GM19463 (cell line): ENCODE measurements at regions not wholly inside any gene's neighbourhood (a gene's known extent, or its start where the extent isn't known, plus 50 kb on each side); places are given as distances from the start of the nearest gene placed in this dataset.
"Not testable (repeated sequence)": the region's sequence is repeated elsewhere in the genome, so short reads cannot be mapped to it uniquely, and the experiment has no call there.

ENCODE experiments used
- ATAC-seq: cut with Tn5 transposase; IDR thresholded peaks from one replicate; pipeline ENCODE4 v1.9.1; 2021; ENCODE audit warnings: mild to moderate bottlenecking, moderate library complexity; ENCODE audit not compliant: unreplicated experiment

- ATAC-seq: not testable (repeated sequence)
Observed at GRCh38 chr7:86375602-86376001, 268.1 kb upstream of the GRM3 start.

DNA sequence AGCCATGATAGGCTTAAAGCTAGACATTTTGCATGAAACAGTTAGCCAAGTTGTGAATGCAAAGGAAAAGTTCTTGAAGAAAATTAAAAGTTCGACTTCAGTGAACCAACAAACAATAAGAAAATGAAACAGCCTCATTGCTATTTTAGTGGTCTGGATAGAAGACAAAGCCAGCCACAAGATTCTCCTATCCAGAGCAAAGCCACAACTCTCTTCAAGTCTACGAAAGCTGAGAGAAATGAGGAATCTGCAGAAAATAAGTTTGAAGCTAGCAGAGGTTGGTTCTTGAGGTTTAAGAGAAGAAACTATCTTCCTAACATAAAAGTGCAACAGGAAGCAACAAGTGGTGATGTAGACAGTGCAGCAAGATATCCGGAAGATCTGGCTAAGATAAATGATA, 271.4 kb upstream of the GRM3 start:
- ATAC-seq: no peak

DNA sequence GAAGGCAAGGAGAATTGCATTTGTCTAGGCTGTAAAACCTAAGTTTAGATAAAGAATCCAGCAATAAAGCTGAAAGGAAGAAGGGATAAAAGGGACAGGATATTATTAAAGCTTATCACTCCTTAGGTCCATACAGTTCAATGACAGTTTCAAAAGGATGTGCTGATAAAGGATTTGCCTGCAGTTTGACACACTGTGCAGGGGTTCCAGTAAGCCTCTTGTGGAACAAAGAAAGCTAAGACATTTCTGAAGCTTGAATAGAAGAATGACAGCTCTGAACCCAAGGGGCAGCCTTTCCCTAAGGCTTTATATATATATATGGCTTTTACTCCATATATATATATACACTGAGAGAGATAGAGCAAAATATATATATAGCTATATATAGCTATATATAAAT, 276.8 kb upstream of the GRM3 start:
- ATAC-seq: no peak

DNA sequence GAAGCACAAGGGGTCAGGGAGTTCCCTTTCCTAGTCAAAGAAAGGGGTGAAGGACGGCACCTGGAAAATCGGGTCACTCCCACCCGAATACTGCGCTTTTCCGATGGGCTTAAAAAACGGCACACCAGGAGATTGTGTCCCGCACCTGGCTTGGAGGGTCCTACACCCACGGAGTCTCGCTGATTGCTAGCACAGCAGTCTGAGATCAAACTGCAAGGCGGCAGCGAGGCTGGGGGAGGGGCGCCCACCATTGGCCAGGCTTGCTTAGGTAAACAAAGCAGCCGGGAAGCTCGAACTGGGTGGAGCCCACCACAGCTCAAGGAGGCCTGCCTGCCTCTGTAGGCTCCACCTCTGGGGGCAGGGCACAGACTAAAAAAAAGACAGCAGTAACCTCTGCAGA, 303.3 kb upstream of the GRM3 start:
- not testable (repeated sequence) for ATAC-seq

DNA sequence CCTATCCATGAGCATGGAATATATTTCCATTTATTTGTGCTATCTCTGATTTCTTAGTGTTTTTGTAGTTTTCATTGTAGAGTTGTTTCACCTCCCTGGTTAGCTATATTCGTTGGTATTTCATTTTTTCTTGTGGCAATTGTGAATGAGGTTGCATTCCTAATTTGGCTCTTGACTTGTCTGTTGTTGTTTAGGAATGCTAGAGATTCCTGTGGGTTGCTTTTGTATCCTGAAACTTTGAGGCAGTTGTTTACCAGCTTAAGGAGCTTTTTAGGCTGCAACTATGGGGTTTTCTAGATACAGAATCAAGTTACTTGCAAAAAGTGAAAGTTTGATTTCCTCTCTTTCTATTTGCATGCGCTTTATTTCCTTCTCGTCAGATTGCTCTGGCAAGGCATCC, 304.7 kb upstream of the GRM3 start:
- no peak for ATAC-seq

DNA sequence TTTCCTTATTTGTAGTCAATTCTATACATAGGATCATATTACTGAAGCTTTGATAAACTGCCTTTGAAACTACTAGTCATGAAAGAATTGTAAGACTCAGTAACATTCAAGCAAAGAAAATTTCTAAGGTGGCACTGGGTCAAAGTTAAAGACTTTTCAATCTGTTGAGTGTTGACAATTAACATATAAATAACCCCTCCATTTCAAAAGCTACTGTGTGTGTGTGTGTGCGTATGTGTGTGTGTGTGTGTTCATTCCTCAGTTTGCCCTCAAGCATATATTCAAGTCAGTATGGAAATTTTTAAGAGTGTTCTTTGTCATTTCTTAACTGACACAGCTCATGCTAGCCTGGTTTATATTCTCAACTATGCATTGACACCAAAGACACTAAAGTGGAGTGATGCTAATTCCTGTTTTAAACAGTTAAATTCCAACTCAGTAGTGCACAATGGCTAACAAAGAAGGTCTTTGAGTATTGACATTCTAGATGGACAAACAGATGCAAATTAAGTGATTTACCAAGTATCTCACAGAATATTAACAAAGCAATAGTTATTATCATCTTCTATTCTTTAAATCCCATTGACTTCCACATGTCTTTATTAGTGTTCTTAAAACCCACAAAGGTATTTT, 314.8 kb upstream of the GRM3 start:
- ATAC-seq: no peak

GRCh38 chr7:86326847-86327246, 316.9 kb upstream of the GRM3 start:
- ATAC-seq: no peak

DNA sequence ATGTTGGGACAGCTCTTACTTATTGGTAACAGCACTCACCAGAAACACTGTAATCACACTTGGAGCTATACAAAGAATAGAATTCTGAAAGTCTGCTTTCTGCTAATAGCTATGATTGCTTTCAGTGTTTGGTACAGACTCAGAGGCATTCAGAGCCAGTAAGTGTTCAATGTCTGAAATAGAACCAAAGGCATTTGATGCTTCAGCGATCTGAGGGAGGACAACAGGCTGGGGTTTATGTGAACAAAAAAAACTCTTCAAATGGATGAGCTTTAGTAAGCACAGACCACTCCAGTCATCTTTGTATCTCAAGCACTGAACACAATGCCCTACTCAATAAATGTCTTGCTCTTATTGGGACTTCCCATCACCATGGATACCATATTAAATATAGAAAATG, 322.8 kb upstream of the GRM3 start:
- ATAC-seq: no peak

DNA sequence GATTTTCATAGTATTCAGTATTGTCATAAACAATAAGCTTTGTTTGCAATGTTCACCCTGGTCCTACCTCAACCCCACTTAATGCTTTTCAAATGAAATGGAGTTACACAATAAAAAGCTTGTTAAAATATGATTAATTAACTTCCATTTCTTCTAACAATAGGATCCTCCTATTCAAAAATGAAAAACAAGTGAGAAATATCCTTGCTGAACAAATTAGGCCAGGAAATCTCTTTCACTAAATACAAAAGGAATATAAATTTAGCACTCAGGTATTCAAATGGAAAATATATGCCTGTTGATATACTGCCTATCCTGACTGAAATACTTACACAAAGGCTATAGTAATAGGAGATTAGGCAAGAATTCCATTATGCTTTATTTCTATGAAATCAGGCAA, 323.4 kb upstream of the GRM3 start:
- ATAC-seq: no peak

- ATAC-seq: no peak
Observed at GRCh38 chr7:86313842-86314241, 329.9 kb upstream of the GRM3 start.

DNA sequence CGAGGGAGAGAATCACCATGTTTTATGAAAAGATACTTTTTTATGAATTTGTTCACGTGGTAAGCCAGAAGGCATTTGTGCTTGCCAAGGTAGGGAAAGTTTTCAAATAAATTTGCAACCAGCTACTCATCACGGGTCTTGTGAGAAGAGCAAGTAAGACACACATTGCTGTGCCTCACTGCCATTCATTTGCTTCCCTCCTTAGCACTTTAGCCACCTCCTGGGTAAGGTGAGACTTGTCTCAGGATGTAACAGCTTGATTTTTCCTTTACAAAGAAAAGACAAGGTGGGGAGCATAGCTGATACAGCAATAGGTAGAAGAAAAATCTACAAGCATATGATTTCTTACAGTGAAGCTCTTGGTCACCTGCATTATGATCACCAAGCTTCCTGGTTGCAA, 342.4 kb upstream of the GRM3 start:
- ATAC-seq: no peak

GRCh38 chr7:86295526-86295925, 348.2 kb upstream of the GRM3 start:
- ATAC-seq: no peak

DNA sequence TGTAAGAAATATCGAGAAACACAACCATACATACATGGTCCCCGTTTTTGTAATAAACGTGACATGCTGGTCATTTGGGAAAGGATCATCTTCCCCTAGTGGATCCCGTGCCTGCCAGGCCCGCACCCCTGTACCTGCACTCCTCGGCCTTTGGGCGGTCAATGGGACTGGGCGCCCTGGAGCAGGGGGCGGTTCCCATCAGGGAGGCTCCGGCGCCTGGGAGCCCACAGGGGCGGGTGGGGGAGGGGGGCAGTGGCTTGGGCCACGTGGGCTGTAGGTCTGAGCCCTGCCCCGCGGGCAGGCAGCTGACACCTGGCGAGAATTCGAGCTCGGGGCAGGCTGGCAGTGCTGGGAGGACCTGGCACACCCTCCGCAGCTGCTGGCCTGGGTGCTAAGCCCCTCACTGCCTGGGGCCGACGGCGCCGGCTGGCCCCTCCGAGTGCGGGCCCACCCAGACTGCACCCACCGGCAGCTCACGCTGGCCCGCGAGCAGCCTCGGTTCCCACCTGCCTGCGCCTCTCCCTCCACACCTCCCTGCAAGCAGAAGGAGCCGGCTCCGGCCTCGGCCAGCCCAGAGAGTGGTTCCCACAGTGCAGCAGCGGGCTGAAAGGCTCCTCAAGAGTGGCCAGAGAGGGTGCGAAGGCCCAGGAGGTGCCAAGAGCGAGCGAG, 361.6 kb upstream of the GRM3 start:
- no peak for ATAC-seq

- ATAC-seq: no peak
Observed at GRCh38 chr7:86280150-86280549, 363.6 kb upstream of the GRM3 start.

DNA sequence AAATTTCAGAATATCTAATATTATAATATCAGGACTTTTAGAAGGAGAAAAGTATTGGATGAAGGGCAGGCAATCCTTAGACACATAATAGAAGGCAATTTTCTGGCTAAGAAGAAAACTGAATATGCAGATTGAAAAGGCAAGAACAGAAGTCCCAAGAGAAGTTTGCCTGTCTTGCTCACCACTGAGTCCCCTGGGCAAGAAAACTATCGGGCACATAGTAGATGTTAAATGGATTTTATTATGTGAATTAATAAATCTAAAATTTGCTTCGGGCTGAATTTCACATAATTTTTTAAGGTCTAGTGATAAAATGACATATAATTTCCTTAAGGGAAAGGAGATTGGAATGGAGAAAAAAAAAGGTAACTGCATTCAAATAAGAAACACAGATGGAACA, 380.9 kb upstream of the GRM3 start:
- no peak for ATAC-seq

DNA sequence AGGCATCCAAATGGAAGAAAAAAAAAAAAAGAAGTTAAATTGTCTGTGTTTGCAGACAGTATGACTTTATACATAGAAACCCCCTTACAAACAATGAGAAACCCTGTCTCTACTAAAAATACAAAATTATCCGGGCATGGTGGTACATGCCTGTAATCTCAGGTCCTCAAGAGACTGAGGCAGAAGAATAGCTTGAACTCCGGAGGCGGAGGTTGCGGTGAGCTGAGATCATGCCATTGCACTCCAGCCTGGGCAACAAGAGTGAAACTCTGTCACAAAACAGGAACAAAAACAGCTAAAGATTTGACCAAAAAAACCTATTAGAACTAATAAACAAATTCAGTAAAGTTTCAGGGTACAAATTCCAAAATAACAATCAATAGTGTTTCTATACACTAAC, 385.8 kb upstream of the GRM3 start:
- no peak for ATAC-seq

- ATAC-seq: no peak
Observed at GRCh38 chr7:86252406-86252805, 391.3 kb upstream of the GRM3 start.

DNA sequence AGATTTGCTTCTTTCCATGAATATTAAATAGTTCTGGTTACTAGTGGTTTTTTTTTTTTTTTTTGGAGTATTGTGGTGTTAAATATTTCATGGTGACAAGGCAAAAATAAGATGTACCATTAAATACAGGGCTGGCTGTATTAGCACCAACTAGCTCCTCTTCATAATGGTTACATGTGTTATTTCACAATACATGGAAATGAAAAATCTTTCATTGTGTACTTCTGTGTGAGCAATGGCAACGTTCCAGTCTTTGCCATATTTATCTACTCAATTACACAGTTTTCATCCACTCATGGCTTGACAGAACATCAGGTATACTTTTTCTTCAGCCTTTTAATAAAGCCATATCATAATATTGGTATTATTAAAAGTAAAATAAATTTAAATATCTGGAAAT, 394.7 kb upstream of the GRM3 start:
- ATAC-seq: no peak

DNA sequence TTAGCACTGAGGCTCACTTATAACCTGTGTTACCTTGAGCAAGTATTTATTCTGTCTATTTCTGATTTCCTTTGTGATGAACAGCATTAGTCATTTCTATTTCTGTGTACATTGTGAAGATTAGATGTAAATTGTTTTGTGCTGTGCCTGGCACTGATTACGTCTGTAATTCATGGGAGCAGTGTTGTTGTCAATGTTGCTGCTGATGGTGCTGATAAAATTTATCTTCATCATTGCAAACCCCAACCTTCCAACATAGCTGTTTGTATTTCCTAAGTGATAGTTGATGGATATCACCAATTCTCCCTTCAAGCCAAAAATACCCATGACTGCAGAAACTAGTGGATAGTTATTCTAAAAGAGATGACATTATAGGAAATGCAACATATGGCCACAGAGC, 400.5 kb upstream of the GRM3 start:
- ATAC-seq: no peak

GRCh38 chr7:86226191-86226590, 417.5 kb upstream of the GRM3 start:
- no peak for ATAC-seq

- no peak for ATAC-seq
Observed at GRCh38 chr7:86222806-86223205, 420.9 kb upstream of the GRM3 start.

- ATAC-seq: no peak
Observed at GRCh38 chr7:86214734-86215133, 429.0 kb upstream of the GRM3 start.

- no peak for ATAC-seq
Observed at GRCh38 chr7:86212976-86213375, 430.7 kb upstream of the GRM3 start.
